OCI-LY3 (cell line): ENCODE measurements at regions not wholly inside any gene's neighbourhood (a gene's known extent, or its start where the extent isn't known, plus 50 kb on each side); places are given as distances from the start of the nearest gene placed in this dataset.

Experiments
- H2AFZ ChIP-seq: fragments of 200-600, 300-600 bp; shearing (Covaris generic); 2 replicates; pipeline ENCODE4 v1.6.0; 2014; ENCODE audit warnings: antibody characterized with exemption, low read depth, low read length
- H3K27ac ChIP-seq: fragments of 200-600, 300-600 bp; sonication (generic); 2 replicates; pipeline ENCODE4 v1.5.1; 2014; ENCODE audit warnings: mild to moderate bottlenecking, low read length, moderate library complexity, mixed read lengths
- H3K27me3 ChIP-seq: fragments of 200-600, 300-600 bp; sonication (generic); 2 replicates; pipeline ENCODE4 v1.6.1; 2014; ENCODE audit warnings: low read depth, low read length, mixed read lengths
- H3K36me3 ChIP-seq: fragments of 200-600, 300-600 bp; sonication (generic); replicated peaks from 2 replicates; pipeline ENCODE3; 2014; ENCODE audit warnings: low read depth, low read length, mixed read lengths
- H3K4me1 ChIP-seq: fragments of 300-600, 200-600 bp; sonication (generic); 2 replicates; pipeline ENCODE4 v1.6.1; 2014; ENCODE audit warnings: low read length, mixed read lengths
- H3K4me2 ChIP-seq: fragments of 200-600, 300-600 bp; sonication (generic); 2 replicates; pipeline ENCODE4 v1.6.1; 2014; ENCODE audit warnings: low read length, mixed read lengths
- H3K4me3 ChIP-seq: fragments of 300-600, 200-600 bp; sonication (generic); 2 replicates; pipeline ENCODE4 v1.5.1; 2014; ENCODE audit warnings: antibody characterized with exemption, mild to moderate bottlenecking, low read length, moderate library complexity
- H3K79me2 ChIP-seq: fragments of 300-600, 200-600 bp; shearing (Covaris generic); 2 replicates; pipeline ENCODE4 v1.6.1; 2014; ENCODE audit warnings: mild to moderate bottlenecking, low read length, mixed read lengths
- H3K9ac ChIP-seq: fragments of 300-600, 200-600 bp; shearing (Covaris generic); 2 replicates; pipeline ENCODE4 v1.6.0; 2014; ENCODE audit warnings: mild to moderate bottlenecking, low read length, moderate library complexity
- H3K9me3 ChIP-seq: fragments of 200-600, 300-600 bp; shearing (Covaris generic); 2 replicates; pipeline ENCODE4 v1.6.1; 2014; ENCODE audit warnings: low read length, mixed read lengths; ENCODE audit not compliant: insufficient read depth
- H4K20me1 ChIP-seq: fragments of 200-600, 300-600 bp; sonication (generic); 2 replicates; pipeline ENCODE4 v1.6.1; 2016; ENCODE audit warnings: low read length, mixed read lengths; ENCODE audit not compliant: insufficient read depth
- CTCF ChIP-seq: fragments of 200-600, 300-600 bp; sonication (generic); IDR thresholded peaks from 2 replicates; pipeline ENCODE4 v1.5.1; 2014; ENCODE audit warnings: antibody characterized with exemption, low read length, low read depth
- EZH2phosphoT487 ChIP-seq: fragments of 200-600 bp; shearing (Covaris generic); IDR thresholded peaks from 2 replicates; pipeline ENCODE4 v1.6.1; 2018; ENCODE audit warnings: antibody characterized with exemption, mixed run types, low read depth

- Histone ChIP-seq H3K9ac (peak overlapping the region; percentile 55), H3K4me1 (peaks cover 59% of the 10 kb centered on the region), H2AFZ (no peak overlapping the region), H3K4me2 (peak overlapping the region; percentile 92), H3K36me3 (no peaks in the 10 kb centered on the region), H3K27ac (peak overlapping the region; percentile 93), H3K4me3 (peak overlapping the region; percentile 40), H3K79me2 (no peaks in the 10 kb centered on the region), H4K20me1 (no peaks in the 10 kb centered on the region), H3K27me3 (no peaks in the 10 kb centered on the region), H3K9me3 (no peaks in the 10 kb centered on the region)
- TF ChIP-seq EZH2phosphoT487 = no peak
- TF ChIP-seq CTCF = no peak
Measured at GRCh38 chr7:106424476-106425016, 139.8 kb upstream of the NAMPT start.

GRCh38 chr7:106423821-106424475, 139.2 kb upstream of the NAMPT start:
- H2AFZ ChIP-seq = no peak overlapping the region
- no peaks in the 10 kb centered on the region for H3K36me3 ChIP-seq
- peaks cover 59% of the 10 kb centered on the region for H3K4me1 ChIP-seq
- peak overlapping the region; percentile 92 for H3K4me2 ChIP-seq
- no peaks in the 10 kb centered on the region for H4K20me1 ChIP-seq
- no peaks in the 10 kb centered on the region for H3K27me3 ChIP-seq
- H3K27ac ChIP-seq = peak overlapping the region; percentile 93
- H3K79me2 ChIP-seq = no peaks in the 10 kb centered on the region
- TF ChIP-seq EZH2phosphoT487 (no peak), CTCF (no peak)
- H3K4me3 ChIP-seq = peak overlapping the region; percentile 40; the same call in 1 of the 2 replicates
- peak overlapping the region; percentile 55 for H3K9ac ChIP-seq
- H3K9me3 ChIP-seq = no peaks in the 10 kb centered on the region

GRCh38 chr7:106423111-106423510, 138.3 kb upstream of the NAMPT start:
- Histone ChIP-seq H3K36me3 (no peaks in the 10 kb centered on the region), H4K20me1 (no peaks in the 10 kb centered on the region), H3K4me3 (no peak overlapping the region), H3K4me1 (peaks cover 59% of the 10 kb centered on the region), H2AFZ (no peak overlapping the region), H3K9me3 (no peaks in the 10 kb centered on the region), H3K27ac (no peak overlapping the region), H3K9ac (no peak overlapping the region), H3K27me3 (no peaks in the 10 kb centered on the region), H3K4me2 (no peak overlapping the region), H3K79me2 (no peaks in the 10 kb centered on the region)
- TF ChIP-seq CTCF (no peak), EZH2phosphoT487 (no peak)

- Histone ChIP-seq H4K20me1 (no peaks in the 10 kb centered on the region), H3K9ac (no peak overlapping the region), H3K27me3 (no peaks in the 10 kb centered on the region), H3K4me2 (peak overlapping the region; percentile 18), H3K27ac (peak overlapping the region; percentile 24), H3K4me3 (no peak overlapping the region), H3K4me1 (peaks cover 56% of the 10 kb centered on the region), H2AFZ (peak overlapping the region; percentile 33; the same call in 1 of the 2 replicates), H3K9me3 (peaks cover 7% of the 10 kb centered on the region; the same call in 1 of the 2 replicates), H3K36me3 (peaks cover 6% of the 10 kb centered on the region), H3K79me2 (no peaks in the 10 kb centered on the region)
- TF ChIP-seq EZH2phosphoT487 (no peak), CTCF (no peak)
Measured at GRCh38 chr7:106421181-106421762, 136.5 kb upstream of the NAMPT start.
